ENCODE measurements at regions not wholly inside any gene's neighbourhood (a gene's known extent, or its start where the extent isn't known, plus 50 kb on each side); places are given as distances from the start of the nearest gene placed in this dataset.

DNA sequence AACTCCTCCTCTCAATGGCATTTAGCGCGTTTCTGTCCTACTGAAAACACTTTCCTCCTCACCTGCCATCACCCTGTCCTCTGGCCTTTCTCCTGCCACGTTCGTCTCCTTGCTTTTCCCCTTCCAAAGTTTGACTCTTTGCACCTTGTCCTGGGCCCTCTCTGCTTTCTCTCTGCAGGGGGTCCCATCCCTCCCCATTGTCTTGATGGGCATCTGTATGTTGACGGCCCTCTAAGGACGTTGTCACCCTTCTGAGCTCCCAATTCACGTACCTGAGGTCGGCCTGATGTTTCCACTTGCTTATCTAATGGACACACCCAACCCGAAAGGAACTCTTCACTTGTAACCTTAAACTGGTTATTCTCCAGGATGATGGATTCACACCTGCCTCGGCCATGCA, 170.4 kb downstream of the WSCD1 start:
- Mint-ChIP-seq H3K27me3 (ENCODE audit: low read depth, poor library complexity) (peaks cover 50% of the 10 kb centered on the region), H3K4me1 (peaks cover 27% of the 10 kb centered on the region), H3K9me3 (no peaks in the 10 kb centered on the region), H3K27ac (no peak overlapping the region), H3K36me3 (ENCODE audit: low read depth) (no peaks in the 10 kb centered on the region), H3K4me3 (no peak overlapping the region)
- no peak for DNase-seq
- no peak for TF ChIP-seq CTCF (IDR thresholded peaks at IDR 0.05)

DNA sequence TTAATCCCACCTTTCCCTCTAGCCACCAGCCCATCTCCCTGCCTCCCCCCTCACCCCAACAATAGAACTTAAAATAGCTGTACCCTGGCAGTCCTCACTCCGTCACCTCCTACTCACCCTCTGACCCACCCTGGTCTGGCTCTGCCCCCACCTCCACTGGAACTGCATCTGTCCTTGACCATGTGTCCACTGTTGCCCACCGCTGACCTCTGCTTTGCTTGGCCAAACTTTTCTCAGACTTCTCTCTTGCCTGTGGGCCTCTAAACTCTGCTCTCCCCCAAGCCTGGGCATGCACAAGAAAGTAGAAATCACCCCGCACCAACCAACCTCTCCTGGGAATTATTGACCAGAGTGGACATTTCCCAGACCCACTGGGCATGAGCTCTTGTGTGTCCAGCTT, 169.8 kb downstream of the WSCD1 start:
- Mint-ChIP-seq H3K36me3 (ENCODE audit: low read depth) (no peaks in the 10 kb centered on the region), H3K27me3 (ENCODE audit: low read depth, poor library complexity) (peaks cover 54% of the 10 kb centered on the region), H3K27ac (no peak overlapping the region), H3K9me3 (no peaks in the 10 kb centered on the region), H3K4me3 (peak overlapping the region; percentile 21), H3K4me1 (peaks cover 27% of the 10 kb centered on the region)
- DNase-seq, result no peak
- TF ChIP-seq CTCF (IDR thresholded peaks at IDR 0.05), result no peak

DNA sequence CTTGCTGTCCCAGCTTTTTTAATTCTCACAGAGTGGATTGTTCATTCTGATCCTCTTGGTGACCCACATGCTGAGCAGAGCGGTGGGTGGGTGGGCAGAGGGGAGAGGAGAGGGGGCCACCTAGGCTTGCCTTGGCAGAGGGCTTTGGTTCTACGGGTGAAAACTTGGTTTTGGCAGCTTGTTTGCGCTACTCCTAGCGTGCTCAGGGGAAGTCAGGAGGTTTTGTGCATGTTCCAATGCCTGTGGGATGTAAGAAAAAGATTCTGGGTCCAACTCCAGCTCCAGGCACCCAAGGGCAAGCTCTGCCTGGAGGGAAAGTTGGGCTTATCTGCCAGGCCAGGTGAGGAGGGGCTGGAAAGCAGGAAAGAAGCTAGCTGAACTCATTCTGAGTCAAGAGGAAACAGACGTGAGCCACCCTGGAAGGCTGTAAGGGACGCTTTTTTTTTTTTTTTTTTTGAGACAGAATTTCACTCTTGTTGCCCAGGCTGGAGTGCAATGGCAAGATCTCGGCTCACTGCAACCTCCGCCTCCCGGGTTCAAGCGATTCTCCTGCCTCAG, 169.1 kb downstream of the WSCD1 start:
- DNase-seq, result no peak
- no peak overlapping the region for H3K27ac Mint-ChIP-seq
- TF ChIP-seq CTCF (IDR thresholded peaks at IDR 0.05), result no peak

GRCh38 chr17:6233856-6234255, 163.7 kb downstream of the WSCD1 start:
- Mint-ChIP-seq H3K27me3 (ENCODE audit: low read depth, poor library complexity) (peaks cover 22% of the 10 kb centered on the region), H3K36me3 (ENCODE audit: low read depth) (no peaks in the 10 kb centered on the region), H3K27ac (no peak overlapping the region), H3K4me3 (no peak overlapping the region), H3K9me3 (no peaks in the 10 kb centered on the region), H3K4me1 (peaks cover 6% of the 10 kb centered on the region)
- TF ChIP-seq CTCF (IDR thresholded peaks at IDR 0.05), result no peak
- no peak for DNase-seq

More for the DNA sequence above, 169.1 kb downstream of the WSCD1 start:
- peaks cover 54% of the 10 kb centered on the region for H3K27me3 Mint-ChIP-seq (ENCODE audit: low read depth, poor library complexity)
- peaks cover 22% of the 10 kb centered on the region for H3K4me1 Mint-ChIP-seq
- H3K4me3 Mint-ChIP-seq, result no peak overlapping the region
- no peaks in the 10 kb centered on the region for H3K9me3 Mint-ChIP-seq
- H3K36me3 Mint-ChIP-seq (ENCODE audit: low read depth), result no peaks in the 10 kb centered on the region

- no peak for TF ChIP-seq CTCF (IDR thresholded peaks at IDR 0.05)
- no peak for DNase-seq
- H3K36me3 Mint-ChIP-seq (ENCODE audit: low read depth), result no peaks in the 10 kb centered on the region
- H3K4me3 Mint-ChIP-seq, result no peak overlapping the region
- H3K9me3 Mint-ChIP-seq, result no peaks in the 10 kb centered on the region
- no peak overlapping the region for H3K27ac Mint-ChIP-seq
- peaks cover 17% of the 10 kb centered on the region for H3K27me3 Mint-ChIP-seq (ENCODE audit: low read depth, poor library complexity)
- H3K4me1 Mint-ChIP-seq, result peaks cover 5% of the 10 kb centered on the region
Observed at GRCh38 chr17:6233339-6233738, 163.2 kb downstream of the WSCD1 start.

DNA sequence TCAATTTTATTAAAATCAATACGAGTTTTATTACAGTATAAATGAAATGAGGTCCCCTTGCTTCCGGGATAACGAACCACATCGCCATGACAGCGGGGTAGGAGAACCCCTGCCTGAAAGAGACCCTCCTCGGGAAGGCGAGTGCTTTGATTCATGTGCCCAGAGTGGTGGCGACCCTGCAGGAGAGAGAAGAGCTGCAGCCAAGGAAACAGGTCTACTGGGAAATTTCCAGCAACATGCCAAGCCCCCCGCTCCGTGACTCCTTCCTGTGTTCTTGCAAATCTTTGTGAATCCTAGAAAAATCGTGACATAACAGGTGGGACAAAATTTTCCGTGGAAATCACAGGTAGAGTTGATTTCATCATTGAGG, 162.5 kb downstream of the WSCD1 start:
- H3K4me1 Mint-ChIP-seq, result no peaks in the 10 kb centered on the region
- no peaks in the 10 kb centered on the region for H3K9me3 Mint-ChIP-seq
- no peak overlapping the region for H3K4me3 Mint-ChIP-seq
- no peaks in the 10 kb centered on the region for H3K36me3 Mint-ChIP-seq (ENCODE audit: low read depth)
- peaks cover 15% of the 10 kb centered on the region for H3K27me3 Mint-ChIP-seq (ENCODE audit: low read depth, poor library complexity)
- no peak overlapping the region for H3K27ac Mint-ChIP-seq
- no peak for DNase-seq
- no peak for TF ChIP-seq CTCF (IDR thresholded peaks at IDR 0.05)

All from nephron progenitor cell (in vitro differentiated cells).